NT2/D1 (cell line): ENCODE measurements at regions not wholly inside any gene's neighbourhood (a gene's known extent, or its start where the extent isn't known, plus 50 kb on each side); places are given as distances from the start of the nearest gene placed in this dataset.

Source experiments
- YY1 ChIP-seq: IDR thresholded peaks from 2 replicates; pipeline ENCODE4 v1.6.1; 2011; ENCODE audit not compliant: insufficient read length, insufficient read depth
- ZNF274 ChIP-seq: IDR thresholded peaks from 2 replicates; pipeline ENCODE4 v1.6.1; 2011; ENCODE audit warnings: mild to moderate bottlenecking, low read depth, low read length

- no peak for TF ChIP-seq ZNF274
- TF ChIP-seq YY1, result no peak
These were observed 189.8 kb downstream of the KLF13 start for GRCh38 chr15:31516440-31516839.
